ENCODE measurements at regions not wholly inside any gene's neighbourhood (a gene's known extent, or its start where the extent isn't known, plus 50 kb on each side); places are given as distances from the start of the nearest gene placed in this dataset.

- TF ChIP-seq POLR2AphosphoS5 (IDR thresholded peaks at IDR 0.05; ENCODE audit: borderline replicate concordance, low read depth, low read length): no peak
- TF ChIP-seq EZH2 (IDR thresholded peaks at IDR 0.05): no peak
These were observed 168.1 kb upstream of the STAC start for GRCh38 chr3:36212251-36212650.
